Panc1 (cell line): ENCODE measurements at regions not wholly inside any gene's neighbourhood (a gene's known extent, or its start where the extent isn't known, plus 50 kb on each side); places are given as distances from the start of the nearest gene placed in this dataset.

Experiments
- POLR2AphosphoS5 ChIP-seq: IDR thresholded peaks from 2 replicates; pipeline ENCODE4 v1.6.1; 2012; ENCODE audit warnings: mild to moderate bottlenecking, low read depth, low read length, moderate library complexity
- SIN3A ChIP-seq: IDR thresholded peaks from 2 replicates; pipeline ENCODE4 v1.6.1; 2012; ENCODE audit warnings: low read depth, mild to moderate bottlenecking, low read length, moderate library complexity, borderline replicate concordance; ENCODE audit not compliant: insufficient read depth
- TF ChIP-seq, protein P1 (sequence below): fragments of 450-650 bp; IDR thresholded peaks from 2 replicates; pipeline ENCODE4 v1.5.1; 2017; ENCODE audit warnings: mild to moderate bottlenecking
- TF ChIP-seq, protein P2 (sequence below), 2 experiments: IDR thresholded peaks; 2 replicates each; pipeline ENCODE4 v1.6.1; 2011 to 2012; ENCODE audit warnings: low read depth in 2 of 2, control low read depth in 1 of 2, low read length in 1 of 2, mild to moderate bottlenecking in 1 of 2, moderate library complexity in 1 of 2; ENCODE audit not compliant: insufficient read depth in 1 of 2

DNA sequence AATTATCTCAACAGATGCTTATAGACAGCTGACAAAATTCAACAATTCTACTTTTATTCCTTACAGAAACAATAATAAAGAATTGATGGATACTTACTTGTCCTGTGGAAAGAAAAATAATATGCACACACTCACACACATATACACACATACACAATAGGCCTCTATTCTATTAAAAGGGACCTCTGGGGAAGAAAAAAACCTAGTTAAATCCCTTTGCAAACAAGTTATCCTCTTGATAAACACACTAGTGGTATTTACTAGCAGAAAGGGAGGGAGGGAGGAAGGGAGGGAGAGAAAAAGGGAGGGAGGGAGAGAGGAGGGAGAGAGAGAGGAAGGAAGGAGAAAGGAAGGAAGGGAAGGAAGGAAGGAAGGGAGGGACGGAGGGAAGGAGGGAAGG, 486.4 kb downstream of the HINT1 start:
- TF ChIP-seq, protein P1, sequence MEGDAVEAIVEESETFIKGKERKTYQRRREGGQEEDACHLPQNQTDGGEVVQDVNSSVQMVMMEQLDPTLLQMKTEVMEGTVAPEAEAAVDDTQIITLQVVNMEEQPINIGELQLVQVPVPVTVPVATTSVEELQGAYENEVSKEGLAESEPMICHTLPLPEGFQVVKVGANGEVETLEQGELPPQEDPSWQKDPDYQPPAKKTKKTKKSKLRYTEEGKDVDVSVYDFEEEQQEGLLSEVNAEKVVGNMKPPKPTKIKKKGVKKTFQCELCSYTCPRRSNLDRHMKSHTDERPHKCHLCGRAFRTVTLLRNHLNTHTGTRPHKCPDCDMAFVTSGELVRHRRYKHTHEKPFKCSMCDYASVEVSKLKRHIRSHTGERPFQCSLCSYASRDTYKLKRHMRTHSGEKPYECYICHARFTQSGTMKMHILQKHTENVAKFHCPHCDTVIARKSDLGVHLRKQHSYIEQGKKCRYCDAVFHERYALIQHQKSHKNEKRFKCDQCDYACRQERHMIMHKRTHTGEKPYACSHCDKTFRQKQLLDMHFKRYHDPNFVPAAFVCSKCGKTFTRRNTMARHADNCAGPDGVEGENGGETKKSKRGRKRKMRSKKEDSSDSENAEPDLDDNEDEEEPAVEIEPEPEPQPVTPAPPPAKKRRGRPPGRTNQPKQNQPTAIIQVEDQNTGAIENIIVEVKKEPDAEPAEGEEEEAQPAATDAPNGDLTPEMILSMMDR, result no peak
- TF ChIP-seq, protein P2, sequence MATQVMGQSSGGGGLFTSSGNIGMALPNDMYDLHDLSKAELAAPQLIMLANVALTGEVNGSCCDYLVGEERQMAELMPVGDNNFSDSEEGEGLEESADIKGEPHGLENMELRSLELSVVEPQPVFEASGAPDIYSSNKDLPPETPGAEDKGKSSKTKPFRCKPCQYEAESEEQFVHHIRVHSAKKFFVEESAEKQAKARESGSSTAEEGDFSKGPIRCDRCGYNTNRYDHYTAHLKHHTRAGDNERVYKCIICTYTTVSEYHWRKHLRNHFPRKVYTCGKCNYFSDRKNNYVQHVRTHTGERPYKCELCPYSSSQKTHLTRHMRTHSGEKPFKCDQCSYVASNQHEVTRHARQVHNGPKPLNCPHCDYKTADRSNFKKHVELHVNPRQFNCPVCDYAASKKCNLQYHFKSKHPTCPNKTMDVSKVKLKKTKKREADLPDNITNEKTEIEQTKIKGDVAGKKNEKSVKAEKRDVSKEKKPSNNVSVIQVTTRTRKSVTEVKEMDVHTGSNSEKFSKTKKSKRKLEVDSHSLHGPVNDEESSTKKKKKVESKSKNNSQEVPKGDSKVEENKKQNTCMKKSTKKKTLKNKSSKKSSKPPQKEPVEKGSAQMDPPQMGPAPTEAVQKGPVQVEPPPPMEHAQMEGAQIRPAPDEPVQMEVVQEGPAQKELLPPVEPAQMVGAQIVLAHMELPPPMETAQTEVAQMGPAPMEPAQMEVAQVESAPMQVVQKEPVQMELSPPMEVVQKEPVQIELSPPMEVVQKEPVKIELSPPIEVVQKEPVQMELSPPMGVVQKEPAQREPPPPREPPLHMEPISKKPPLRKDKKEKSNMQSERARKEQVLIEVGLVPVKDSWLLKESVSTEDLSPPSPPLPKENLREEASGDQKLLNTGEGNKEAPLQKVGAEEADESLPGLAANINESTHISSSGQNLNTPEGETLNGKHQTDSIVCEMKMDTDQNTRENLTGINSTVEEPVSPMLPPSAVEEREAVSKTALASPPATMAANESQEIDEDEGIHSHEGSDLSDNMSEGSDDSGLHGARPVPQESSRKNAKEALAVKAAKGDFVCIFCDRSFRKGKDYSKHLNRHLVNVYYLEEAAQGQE (IDR thresholded peaks at IDR 0.05; ENCODE audit: insufficient read depth in 1 of 2, low read depth in 2 of 2, low read length in 1 of 2), result no peak
- TF ChIP-seq POLR2AphosphoS5 (no peak), SIN3A (no peak)
